ENCODE measurements at regions not wholly inside any gene's neighbourhood (a gene's known extent, or its start where the extent isn't known, plus 50 kb on each side); places are given as distances from the start of the nearest gene placed in this dataset.
A peak's percentile ranks its signal among the peaks of the same experiment; 100 is the strongest.

- ATAC-seq (no peak), DNase-seq (no peak)
- intact Hi-C loops (cut with DNase I, micrococcal nuclease), result no loop called here
Observed at GRCh38 chr4:57496697-57497471, 386.7 kb upstream of the IGFBP7 start.

GRCh38 chr4:57494821-57495220, 384.6 kb upstream of the IGFBP7 start:
- DNase-seq (no peak), ATAC-seq (no peak)
- intact Hi-C loops (cut with DNase I, micrococcal nuclease), result no loop called here

DNA sequence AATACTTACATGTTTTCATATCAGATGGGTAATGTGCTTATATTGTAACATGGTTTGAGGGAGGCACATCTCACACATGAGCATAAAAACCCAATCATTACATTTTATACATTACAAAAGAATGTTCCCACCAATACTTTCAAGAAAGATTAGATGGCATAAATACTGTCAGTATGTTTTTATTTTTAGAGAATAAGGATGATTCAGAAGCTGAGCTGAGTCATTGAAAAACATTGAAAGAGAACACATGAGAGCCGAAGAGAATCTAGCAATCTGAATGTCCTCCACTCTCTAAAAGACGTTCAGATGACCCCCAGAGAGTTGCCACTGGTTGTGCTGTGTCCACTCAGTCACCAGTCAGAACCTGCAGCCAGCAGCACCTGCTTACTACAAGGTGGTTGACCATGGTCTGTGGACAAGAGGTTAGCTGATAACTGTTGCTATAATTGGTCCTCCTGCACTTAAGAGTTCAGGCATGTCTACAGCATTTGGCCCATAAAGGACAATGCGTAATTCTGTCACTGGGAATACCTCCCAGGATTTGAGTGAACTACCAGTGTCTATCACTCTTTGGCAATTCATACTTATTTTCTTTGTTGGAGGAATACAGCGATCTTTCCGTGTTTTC, 382.2 kb upstream of the IGFBP7 start:
- ATAC-seq, result no peak
- no peak for DNase-seq
- intact Hi-C loops (cut with DNase I, micrococcal nuclease), result no loop called here

DNA sequence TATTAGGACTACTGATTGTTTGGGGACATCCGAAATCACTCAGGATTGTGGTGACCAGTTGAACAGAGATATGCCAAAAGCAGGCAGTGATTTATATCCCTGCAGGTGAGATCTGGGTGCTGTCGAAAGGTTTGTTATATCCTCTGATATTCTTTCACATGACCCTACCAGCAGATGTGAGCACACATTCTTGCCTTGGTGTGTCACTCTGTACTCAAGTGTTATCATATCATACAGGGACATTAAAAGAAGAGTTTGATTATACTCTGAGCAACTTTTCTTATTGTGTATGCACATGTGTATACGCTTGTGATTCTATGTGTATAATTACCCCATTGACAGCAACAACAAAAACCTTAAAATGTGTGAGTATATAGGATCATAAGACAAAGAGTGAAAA, 381.2 kb upstream of the IGFBP7 start:
- ATAC-seq (no peak), DNase-seq (no peak)
- intact Hi-C loops (cut with DNase I, micrococcal nuclease), result no loop called here

GRCh38 chr4:57490520-57491255, 380.5 kb upstream of the IGFBP7 start:
- ATAC-seq, result no peak
- intact Hi-C loops (cut with DNase I, micrococcal nuclease), result no loop called here
- peak in 1 of 2 donors; percentile 29 for DNase-seq

- intact Hi-C loops (cut with DNase I, micrococcal nuclease), result no loop called here
- DNase-seq, result no peak
- ATAC-seq, result no peak
Observed at GRCh38 chr4:57488366-57489162, 378.4 kb upstream of the IGFBP7 start.

DNA sequence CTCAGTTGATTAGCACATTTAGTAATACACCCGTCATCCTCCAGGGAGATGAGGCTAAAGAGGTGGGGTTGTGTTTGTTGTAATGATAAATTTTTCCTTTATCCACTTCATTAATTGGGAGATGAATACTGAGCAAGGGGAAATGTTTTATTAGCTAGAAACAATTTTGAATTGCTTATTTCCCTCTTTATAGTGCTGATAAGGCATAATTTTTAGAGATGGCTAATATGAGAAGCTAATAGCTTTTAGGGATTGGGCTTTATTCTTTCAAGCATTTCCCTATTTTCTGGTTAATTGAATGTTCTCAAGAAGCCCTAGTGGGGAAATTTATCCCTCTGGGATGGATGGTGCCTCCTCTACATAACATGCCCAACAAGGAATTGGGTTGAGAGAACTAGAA, 365.2 kb upstream of the IGFBP7 start:
- intact Hi-C loops (cut with DNase I, micrococcal nuclease), result no loop called here
- DNase-seq, result no peak
- ATAC-seq, result no peak

- no peak for ATAC-seq
- no peak for DNase-seq
- intact Hi-C loops (cut with DNase I, micrococcal nuclease), result no loop called here
Observed at GRCh38 chr4:57465321-57466056, 355.3 kb upstream of the IGFBP7 start.

DNA sequence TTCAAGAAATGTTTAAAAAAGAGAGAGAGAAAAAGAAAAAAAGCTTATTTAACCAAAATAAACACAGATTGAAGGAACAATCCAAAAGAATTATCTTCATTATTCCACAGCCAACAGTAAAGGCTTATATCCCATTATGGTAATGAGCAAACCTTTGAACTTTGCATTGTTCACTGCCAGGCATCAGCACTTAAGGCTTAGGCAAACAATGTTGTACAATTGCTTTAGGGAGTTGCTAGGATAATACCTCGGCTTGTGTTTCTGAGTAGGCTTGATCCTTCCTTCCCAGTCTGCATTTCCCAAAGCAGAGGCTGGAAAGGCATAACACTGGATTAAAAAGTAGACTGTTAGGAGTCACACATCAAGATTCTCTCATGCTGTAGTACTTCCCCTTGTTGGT, 352.7 kb upstream of the IGFBP7 start:
- intact Hi-C loops (cut with DNase I, micrococcal nuclease), result no loop called here
- ATAC-seq (peak; percentile 97), DNase-seq (no peak)

DNA sequence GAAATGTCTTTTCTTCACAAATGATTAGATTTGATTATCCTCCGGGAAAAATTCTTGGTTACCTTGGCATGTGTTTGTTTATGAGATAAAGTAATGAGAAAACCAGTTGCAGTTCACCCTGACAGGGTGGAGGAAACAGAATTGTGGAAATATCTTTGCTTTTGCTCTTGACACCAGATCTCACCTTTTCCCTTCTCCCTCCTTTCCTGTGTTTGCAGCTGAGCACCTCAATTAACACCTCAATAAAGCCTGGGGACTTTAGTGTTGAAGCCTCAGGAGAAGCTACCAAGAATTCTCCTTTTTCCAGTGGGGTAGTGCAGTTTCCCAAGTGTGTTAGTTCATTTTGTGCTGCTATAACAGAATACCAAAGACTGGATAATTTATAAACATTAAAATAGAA, 350.8 kb upstream of the IGFBP7 start:
- intact Hi-C loops (cut with DNase I, micrococcal nuclease), result no loop called here
- DNase-seq (no peak), ATAC-seq (no peak)

- intact Hi-C loops (cut with DNase I, micrococcal nuclease), result no loop called here
- no peak for ATAC-seq
- DNase-seq, result no peak
Observed at GRCh38 chr4:57448901-57449300, 338.7 kb upstream of the IGFBP7 start.

GRCh38 chr4:57448452-57448851, 338.3 kb upstream of the IGFBP7 start:
- ATAC-seq (no peak), DNase-seq (no peak)
- intact Hi-C loops (cut with DNase I, micrococcal nuclease), result no loop called here

- intact Hi-C loops (cut with DNase I, micrococcal nuclease), result no loop called here
- DNase-seq (no peak), ATAC-seq (no peak)
Observed at GRCh38 chr4:57446266-57446665, 336.1 kb upstream of the IGFBP7 start.

DNA sequence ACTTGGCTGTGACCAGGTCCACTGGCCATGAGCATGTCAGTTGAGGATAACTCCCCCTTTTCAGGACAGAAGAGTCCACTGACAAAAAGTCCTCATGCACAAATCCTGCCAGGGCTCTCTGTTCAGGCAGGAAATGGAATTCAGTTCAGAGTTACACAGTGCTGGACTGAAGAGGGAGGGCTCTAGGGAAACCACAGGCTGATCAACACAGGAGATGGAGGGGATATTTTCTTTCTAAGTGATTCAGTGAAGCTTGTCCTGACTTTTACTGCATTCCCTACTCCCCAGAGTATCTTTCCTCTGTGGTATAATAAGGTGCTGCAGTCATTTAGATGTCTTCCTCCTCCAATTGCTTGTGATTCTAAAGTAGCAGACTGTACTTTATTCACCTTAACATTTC, 335.5 kb upstream of the IGFBP7 start:
- DNase-seq (no peak), ATAC-seq (no peak)
- intact Hi-C loops (cut with DNase I, micrococcal nuclease), result no loop called here

- ATAC-seq (no peak), DNase-seq (no peak)
- intact Hi-C loops (cut with DNase I, micrococcal nuclease), result no loop called here
Observed at GRCh38 chr4:57444671-57445070, 334.5 kb upstream of the IGFBP7 start.

DNA sequence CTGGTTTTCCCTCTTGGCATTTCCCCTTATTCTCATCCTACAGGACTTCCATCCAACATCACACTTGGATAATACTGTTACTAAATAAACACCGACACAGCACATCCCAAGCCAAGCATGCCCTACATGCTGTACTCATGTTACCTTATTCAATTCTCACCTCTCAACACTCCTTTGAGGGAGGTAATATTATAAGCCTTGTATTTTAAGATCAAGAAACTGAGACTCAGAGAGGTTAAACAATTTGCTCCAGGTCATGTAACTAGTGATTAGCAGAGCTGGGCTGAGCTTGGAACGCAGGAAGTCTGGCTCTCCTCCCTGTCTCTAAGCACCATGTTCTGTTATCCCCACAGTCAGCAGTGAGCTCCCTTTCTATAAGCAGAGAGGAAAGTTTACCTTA, 333.6 kb upstream of the IGFBP7 start:
- no peak for DNase-seq
- intact Hi-C loops (cut with DNase I, micrococcal nuclease), result no loop called here
- no peak for ATAC-seq

GRCh38 chr4:57443308-57443707, 333.1 kb upstream of the IGFBP7 start:
- intact Hi-C loops (cut with DNase I, micrococcal nuclease), result no loop called here
- ATAC-seq (no peak), DNase-seq (no peak)

DNA sequence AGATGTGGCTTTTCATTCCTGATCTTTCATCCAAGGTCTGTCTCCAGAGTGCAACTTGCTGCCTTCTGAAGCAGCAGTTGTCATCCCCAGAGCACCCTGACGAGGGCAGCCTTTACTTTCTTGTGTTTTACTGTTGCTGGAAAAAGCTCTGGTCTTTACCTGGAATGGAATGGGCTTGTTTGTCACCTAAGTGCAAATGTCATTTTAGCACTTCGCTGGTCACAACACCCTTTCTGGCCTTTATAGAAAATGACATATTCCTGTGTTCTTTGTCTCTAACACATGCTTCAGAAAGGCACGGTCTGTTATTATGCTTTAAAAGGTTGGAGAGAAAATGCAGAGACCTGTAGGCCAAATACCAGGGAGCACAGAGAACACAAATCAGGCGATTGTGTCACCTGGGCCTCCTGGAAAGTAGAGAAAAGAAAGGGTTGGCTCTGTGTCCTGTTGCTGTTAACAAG, 332.7 kb upstream of the IGFBP7 start:
- DNase-seq, result peak in 1 of 2 donors; percentile 44
- peak; percentile 66 for ATAC-seq
- intact Hi-C loops (cut with DNase I, micrococcal nuclease), result no loop called here

- DNase-seq, result no peak
- no peak for ATAC-seq
- intact Hi-C loops (cut with DNase I, micrococcal nuclease), result no loop called here
Observed at GRCh38 chr4:57442241-57442640, 332.1 kb upstream of the IGFBP7 start.

All from left colon (tissue), 2 donors.